ENCODE measurements at regions not wholly inside any gene's neighbourhood (a gene's known extent, or its start where the extent isn't known, plus 50 kb on each side); places are given as distances from the start of the nearest gene placed in this dataset.

DNA sequence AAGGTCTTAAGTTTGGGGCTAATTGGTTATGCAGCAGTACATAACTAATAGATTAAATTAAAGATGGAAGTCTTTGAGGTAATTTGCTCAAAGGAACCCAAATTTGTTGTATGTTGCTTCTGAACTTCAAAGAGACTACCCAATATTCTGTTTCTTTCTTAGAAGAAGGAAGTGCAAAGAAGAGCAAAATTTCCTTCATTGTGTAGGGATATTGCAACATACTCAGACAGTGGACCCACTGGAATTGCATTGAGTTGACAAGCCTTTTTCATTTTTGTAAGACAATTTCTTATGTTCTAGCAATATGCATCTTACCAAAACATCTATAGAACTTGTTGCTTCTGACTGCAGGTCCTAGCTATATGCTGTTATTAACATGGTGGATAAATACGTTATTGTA is 527.8 kb downstream of the SH2D4B start:
- no peaks in the 10 kb centered on the region for H3K4me1 ChIP-seq (ENCODE audit: control insufficient read depth, insufficient read depth, low read length)
- no peak for ATAC-seq
- CTCF ChIA-PET = no interaction called here
- H3K36me3 ChIP-seq (ENCODE audit: control insufficient read depth, insufficient read depth, low read length) = no peaks in the 10 kb centered on the region
- H3K4me3 ChIP-seq (ENCODE audit: low read depth in 2 of 2, low read length in 2 of 2) = no peak overlapping the region
- no peak overlapping the region for H3K27ac ChIP-seq (ENCODE audit: low read length)
- TF ChIP-seq POLR2AphosphoS5 (IDR thresholded peaks at IDR 0.05; ENCODE audit: low read depth, low read length) (no peak), SIN3A (IDR thresholded peaks at IDR 0.05; ENCODE audit: borderline replicate concordance, insufficient read depth, low read depth, low read length) (no peak), TCF7L2 (IDR thresholded peaks at IDR 0.05; ENCODE audit: low read depth, low read length) (no peak)
- TF ChIP-seq, protein P1, sequence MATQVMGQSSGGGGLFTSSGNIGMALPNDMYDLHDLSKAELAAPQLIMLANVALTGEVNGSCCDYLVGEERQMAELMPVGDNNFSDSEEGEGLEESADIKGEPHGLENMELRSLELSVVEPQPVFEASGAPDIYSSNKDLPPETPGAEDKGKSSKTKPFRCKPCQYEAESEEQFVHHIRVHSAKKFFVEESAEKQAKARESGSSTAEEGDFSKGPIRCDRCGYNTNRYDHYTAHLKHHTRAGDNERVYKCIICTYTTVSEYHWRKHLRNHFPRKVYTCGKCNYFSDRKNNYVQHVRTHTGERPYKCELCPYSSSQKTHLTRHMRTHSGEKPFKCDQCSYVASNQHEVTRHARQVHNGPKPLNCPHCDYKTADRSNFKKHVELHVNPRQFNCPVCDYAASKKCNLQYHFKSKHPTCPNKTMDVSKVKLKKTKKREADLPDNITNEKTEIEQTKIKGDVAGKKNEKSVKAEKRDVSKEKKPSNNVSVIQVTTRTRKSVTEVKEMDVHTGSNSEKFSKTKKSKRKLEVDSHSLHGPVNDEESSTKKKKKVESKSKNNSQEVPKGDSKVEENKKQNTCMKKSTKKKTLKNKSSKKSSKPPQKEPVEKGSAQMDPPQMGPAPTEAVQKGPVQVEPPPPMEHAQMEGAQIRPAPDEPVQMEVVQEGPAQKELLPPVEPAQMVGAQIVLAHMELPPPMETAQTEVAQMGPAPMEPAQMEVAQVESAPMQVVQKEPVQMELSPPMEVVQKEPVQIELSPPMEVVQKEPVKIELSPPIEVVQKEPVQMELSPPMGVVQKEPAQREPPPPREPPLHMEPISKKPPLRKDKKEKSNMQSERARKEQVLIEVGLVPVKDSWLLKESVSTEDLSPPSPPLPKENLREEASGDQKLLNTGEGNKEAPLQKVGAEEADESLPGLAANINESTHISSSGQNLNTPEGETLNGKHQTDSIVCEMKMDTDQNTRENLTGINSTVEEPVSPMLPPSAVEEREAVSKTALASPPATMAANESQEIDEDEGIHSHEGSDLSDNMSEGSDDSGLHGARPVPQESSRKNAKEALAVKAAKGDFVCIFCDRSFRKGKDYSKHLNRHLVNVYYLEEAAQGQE (IDR thresholded peaks at IDR 0.05; ENCODE audit: insufficient read depth in 1 of 2, low read depth in 2 of 2, low read length in 1 of 2) = no peak
- TF ChIP-seq, protein P2, sequence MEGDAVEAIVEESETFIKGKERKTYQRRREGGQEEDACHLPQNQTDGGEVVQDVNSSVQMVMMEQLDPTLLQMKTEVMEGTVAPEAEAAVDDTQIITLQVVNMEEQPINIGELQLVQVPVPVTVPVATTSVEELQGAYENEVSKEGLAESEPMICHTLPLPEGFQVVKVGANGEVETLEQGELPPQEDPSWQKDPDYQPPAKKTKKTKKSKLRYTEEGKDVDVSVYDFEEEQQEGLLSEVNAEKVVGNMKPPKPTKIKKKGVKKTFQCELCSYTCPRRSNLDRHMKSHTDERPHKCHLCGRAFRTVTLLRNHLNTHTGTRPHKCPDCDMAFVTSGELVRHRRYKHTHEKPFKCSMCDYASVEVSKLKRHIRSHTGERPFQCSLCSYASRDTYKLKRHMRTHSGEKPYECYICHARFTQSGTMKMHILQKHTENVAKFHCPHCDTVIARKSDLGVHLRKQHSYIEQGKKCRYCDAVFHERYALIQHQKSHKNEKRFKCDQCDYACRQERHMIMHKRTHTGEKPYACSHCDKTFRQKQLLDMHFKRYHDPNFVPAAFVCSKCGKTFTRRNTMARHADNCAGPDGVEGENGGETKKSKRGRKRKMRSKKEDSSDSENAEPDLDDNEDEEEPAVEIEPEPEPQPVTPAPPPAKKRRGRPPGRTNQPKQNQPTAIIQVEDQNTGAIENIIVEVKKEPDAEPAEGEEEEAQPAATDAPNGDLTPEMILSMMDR (IDR thresholded peaks at IDR 0.05) = no peak
- POLR2A ChIA-PET = no interaction called here
- H3K9me3 ChIP-seq (ENCODE audit: control insufficient read depth, insufficient read depth, low read depth, low read length) = 0 out of 2 replicates have a peak, but pooled peaks cover 3% of the 10 kb centered on the region
- intact Hi-C loops (cut with micrococcal nuclease; ENCODE audit: unreplicated experiment) (no loop called here), in situ Hi-C loops (cut with HindIII; ENCODE audit: low pct_unique_long_range_greater_than_20kb, low sequenced_read_pairs) (no loop called here)
- no peaks in the 10 kb centered on the region for H3K27me3 ChIP-seq (ENCODE audit: control insufficient read depth, insufficient read depth, low read length)
- no TSS peak for BruUV-seq (replicated peaks)
- DNase-seq (ENCODE audit: low read depth, low spot score) = no peak

DNA sequence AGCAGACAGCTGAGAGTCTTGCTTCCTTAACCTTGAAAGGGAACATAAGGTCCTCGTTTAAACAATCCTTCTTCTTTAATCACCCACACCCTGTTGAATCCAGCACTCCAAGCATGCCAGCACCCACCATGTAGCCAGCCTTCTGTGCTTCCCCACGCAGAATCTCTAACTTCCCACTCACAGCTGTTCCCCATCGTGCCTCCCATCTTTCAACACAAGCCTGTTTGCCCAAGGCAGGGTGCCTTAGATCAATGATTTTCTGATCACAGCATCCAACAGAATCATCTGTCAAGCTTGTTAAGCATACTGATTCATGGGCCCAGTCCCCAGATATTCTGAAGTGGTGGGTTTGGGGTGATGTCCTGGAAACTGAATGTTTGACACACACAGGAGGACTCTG is 530.8 kb downstream of the SH2D4B start:
- H3K4me1 ChIP-seq (ENCODE audit: control insufficient read depth, insufficient read depth, low read length) = no peaks in the 10 kb centered on the region
- in situ Hi-C loops (cut with HindIII; ENCODE audit: low pct_unique_long_range_greater_than_20kb, low sequenced_read_pairs) (no loop called here), intact Hi-C loops (cut with micrococcal nuclease; ENCODE audit: unreplicated experiment) (no loop called here)
- no peak overlapping the region for H3K4me3 ChIP-seq (ENCODE audit: low read depth in 2 of 2, low read length in 2 of 2)
- ChIA-PET POLR2A (no interaction called here), CTCF (no interaction called here)
- H3K36me3 ChIP-seq (ENCODE audit: control insufficient read depth, insufficient read depth, low read length) = no peaks in the 10 kb centered on the region
- TF ChIP-seq, protein P2 (IDR thresholded peaks at IDR 0.05) = no peak
- TF ChIP-seq POLR2AphosphoS5 (IDR thresholded peaks at IDR 0.05; ENCODE audit: low read depth, low read length) (no peak), SIN3A (IDR thresholded peaks at IDR 0.05; ENCODE audit: borderline replicate concordance, insufficient read depth, low read depth, low read length) (no peak), TCF7L2 (IDR thresholded peaks at IDR 0.05; ENCODE audit: low read depth, low read length) (no peak)
- TF ChIP-seq, protein P1 (IDR thresholded peaks at IDR 0.05; ENCODE audit: insufficient read depth in 1 of 2, low read depth in 2 of 2, low read length in 1 of 2) = no peak
- ATAC-seq = no peak
- H3K27ac ChIP-seq (ENCODE audit: low read length) = no peak overlapping the region
- no peaks in the 10 kb centered on the region for H3K9me3 ChIP-seq (ENCODE audit: control insufficient read depth, insufficient read depth, low read depth, low read length)
- BruUV-seq (replicated peaks) = no TSS peak
- no peaks in the 10 kb centered on the region for H3K27me3 ChIP-seq (ENCODE audit: control insufficient read depth, insufficient read depth, low read length)
- no peak for DNase-seq (ENCODE audit: low read depth, low spot score)

Measured in Panc1 (cell line).